HFFc6 (cell line): ENCODE measurements at regions not wholly inside any gene's neighbourhood (a gene's known extent, or its start where the extent isn't known, plus 50 kb on each side); places are given as distances from the start of the nearest gene placed in this dataset.

Experiments used
- DNase-seq: peaks from one replicate; pipeline ENCODE4 v3.0.0-alpha.2; 2018
- H3K27ac Mint-ChIP-seq: 2 replicates; pipeline ENCODE4 v1.8.0; 2020; ENCODE audit warnings: mild to moderate bottlenecking, mixed read lengths
- H3K27me3 Mint-ChIP-seq: 2 replicates; pipeline ENCODE4 v1.8.0; 2021; ENCODE audit warnings: mild to moderate bottlenecking, moderate library complexity, mixed read lengths; ENCODE audit not compliant: insufficient read depth
- H3K36me3 Mint-ChIP-seq: 2 replicates; pipeline ENCODE4 v1.8.0; 2021; ENCODE audit warnings: low read depth, mixed read lengths
- H3K4me1 Mint-ChIP-seq: 2 replicates; pipeline ENCODE4 v1.8.0; 2020; ENCODE audit warnings: low read depth, mixed read lengths
- H3K4me3 Mint-ChIP-seq: 2 replicates; pipeline ENCODE4 v1.8.0; 2020; ENCODE audit warnings: mild to moderate bottlenecking, moderate library complexity, mixed read lengths
- H3K9me3 Mint-ChIP-seq: 2 replicates; pipeline ENCODE4 v1.8.0; 2020; ENCODE audit warnings: mild to moderate bottlenecking, mixed read lengths
- TF ChIP-seq, protein P1 (sequence below): fragments of 200-600 bp; sonication (generic); IDR thresholded peaks from 2 replicates; pipeline ENCODE4 v1.5.0; 2021; ENCODE audit warnings: antibody characterized with exemption, mild to moderate bottlenecking

DNA sequence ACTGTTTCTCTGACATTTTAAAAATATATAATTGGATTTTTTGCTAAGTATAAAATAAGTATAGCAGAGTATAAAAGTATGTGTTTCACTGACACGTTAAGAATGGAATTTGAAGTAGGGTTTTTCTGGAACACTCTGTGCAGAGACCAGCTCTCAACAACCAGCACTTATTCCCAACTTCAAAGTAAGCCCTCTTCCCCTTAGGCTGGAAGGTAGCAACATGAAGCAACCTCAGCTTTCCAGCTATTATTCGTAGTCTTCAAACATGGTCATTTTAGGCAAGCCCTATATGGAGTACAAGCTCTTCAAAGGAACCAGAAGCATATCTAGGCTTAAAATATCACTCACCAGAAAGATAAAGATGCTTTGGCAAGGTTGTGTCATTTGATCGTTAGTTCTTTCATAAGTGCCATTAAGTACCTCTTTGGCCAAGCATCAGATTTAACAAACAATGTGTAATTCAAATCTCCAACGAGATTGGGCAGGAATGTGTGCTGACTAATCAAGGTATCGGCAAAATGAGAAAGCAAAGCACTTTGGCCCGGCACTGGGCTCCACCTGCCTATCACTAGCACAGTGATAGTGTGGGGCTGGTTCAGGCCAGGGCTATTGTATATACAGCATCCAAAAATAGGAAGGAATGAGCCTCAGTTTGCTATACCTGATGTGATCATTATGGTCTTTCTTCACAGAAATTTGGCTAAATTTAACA lies 95.9 kb upstream of the FREM2 start:
- Mint-ChIP-seq H3K4me3 (no peak overlapping the region), H3K27ac (no peak overlapping the region), H3K9me3 (peaks cover 5% of the 10 kb centered on the region; the same call in 1 of the 2 replicates), H3K27me3 (peaks cover 2% of the 10 kb centered on the region; the same call in 1 of the 2 replicates), H3K4me1 (no peaks in the 10 kb centered on the region), H3K36me3 (no peaks in the 10 kb centered on the region)
- no peak for DNase-seq
- TF ChIP-seq, protein P1, sequence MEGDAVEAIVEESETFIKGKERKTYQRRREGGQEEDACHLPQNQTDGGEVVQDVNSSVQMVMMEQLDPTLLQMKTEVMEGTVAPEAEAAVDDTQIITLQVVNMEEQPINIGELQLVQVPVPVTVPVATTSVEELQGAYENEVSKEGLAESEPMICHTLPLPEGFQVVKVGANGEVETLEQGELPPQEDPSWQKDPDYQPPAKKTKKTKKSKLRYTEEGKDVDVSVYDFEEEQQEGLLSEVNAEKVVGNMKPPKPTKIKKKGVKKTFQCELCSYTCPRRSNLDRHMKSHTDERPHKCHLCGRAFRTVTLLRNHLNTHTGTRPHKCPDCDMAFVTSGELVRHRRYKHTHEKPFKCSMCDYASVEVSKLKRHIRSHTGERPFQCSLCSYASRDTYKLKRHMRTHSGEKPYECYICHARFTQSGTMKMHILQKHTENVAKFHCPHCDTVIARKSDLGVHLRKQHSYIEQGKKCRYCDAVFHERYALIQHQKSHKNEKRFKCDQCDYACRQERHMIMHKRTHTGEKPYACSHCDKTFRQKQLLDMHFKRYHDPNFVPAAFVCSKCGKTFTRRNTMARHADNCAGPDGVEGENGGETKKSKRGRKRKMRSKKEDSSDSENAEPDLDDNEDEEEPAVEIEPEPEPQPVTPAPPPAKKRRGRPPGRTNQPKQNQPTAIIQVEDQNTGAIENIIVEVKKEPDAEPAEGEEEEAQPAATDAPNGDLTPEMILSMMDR: no peak

DNA sequence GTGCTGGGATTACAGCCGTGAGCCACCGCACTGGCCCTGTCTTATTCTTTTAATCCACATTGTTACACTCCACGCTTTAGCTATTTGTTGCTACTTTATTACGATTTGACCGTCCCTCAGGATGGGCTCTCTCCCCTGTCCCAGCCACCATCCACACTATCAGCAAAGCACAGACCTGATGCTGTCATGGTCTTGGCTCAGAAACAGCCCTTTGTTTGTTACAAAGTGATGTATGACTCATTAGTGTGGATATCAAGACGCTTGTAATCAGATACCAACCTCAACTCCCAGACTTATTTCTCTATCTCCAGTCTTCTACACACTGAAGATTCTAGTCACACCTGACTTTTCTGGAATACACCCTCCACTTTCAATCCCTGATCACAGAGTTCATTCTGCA lies 84.6 kb upstream of the FREM2 start:
- no peaks in the 10 kb centered on the region; the same call in 1 of the 2 replicates for H3K9me3 Mint-ChIP-seq
- no peak overlapping the region for H3K27ac Mint-ChIP-seq
- no peak for DNase-seq
- no peaks in the 10 kb centered on the region for H3K4me1 Mint-ChIP-seq
- no peak overlapping the region for H3K4me3 Mint-ChIP-seq
- H3K27me3 Mint-ChIP-seq: no peaks in the 10 kb centered on the region
- H3K36me3 Mint-ChIP-seq: no peaks in the 10 kb centered on the region; the same call in 1 of the 2 replicates
- TF ChIP-seq, protein P1: no peak

DNA sequence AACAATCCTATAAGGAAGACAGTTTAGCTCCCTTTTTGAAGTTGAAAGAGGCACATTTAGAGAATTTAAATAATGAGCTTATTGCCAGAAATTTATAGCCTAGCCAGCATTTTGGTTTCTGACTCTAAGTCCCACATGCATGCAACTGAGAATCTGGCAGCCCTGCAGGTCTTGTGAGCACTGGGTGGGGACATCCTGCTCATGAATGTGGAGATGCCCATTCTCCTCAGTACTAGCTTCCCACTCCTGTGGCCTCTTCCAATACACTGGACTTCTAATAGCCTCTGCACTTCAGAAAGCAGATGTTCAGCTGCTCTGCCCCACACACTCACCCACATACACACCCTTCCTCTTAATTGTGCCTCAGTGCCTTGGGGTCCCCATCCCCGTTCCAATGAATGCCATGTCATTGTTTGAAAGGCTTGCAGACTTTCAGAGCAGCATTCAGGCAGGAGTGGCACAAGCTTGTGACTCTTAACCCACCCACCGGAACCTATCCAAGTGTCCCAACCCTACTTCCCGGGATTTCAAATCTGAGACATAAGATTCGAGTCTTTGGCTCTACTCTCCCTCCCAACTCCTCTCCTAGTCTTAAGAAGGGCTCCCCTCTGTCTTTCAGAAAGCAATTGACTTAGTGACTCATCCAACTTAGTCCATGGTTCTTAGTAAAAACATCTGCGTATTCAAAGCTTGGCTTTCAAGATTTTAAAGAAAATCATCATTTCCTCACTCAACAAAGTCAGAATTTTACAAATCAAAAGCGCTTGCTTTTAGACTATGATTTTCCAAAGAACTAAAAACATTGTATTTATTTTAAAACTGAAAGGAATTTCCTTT lies 80.0 kb upstream of the FREM2 start:
- TF ChIP-seq, protein P1: no peak
- Mint-ChIP-seq H3K36me3 (no peaks in the 10 kb centered on the region), H3K4me3 (no peak overlapping the region), H3K27me3 (no peaks in the 10 kb centered on the region), H3K27ac (no peak overlapping the region), H3K9me3 (no peaks in the 10 kb centered on the region; the same call in 1 of the 2 replicates), H3K4me1 (no peaks in the 10 kb centered on the region)
- DNase-seq: no peak

DNA sequence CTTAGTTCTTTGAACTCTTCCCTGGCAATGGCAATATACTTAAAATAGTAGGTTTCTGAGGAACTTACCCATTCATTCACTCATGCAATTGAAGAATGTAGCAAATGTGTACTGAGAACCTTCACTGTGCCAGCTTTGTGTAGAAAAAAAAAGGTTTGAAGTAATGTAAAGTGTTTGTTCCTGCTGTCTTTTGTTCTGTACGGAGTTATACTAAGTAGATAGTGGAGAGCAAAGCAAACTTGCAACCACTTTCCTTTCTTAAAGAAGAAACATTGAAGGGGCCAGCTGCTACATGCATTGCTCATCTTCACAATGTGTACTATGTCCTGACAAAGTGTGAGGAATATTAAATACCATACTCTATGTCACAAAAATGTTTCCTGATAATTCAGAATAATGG lies 68.9 kb upstream of the FREM2 start:
- TF ChIP-seq, protein P1: no peak
- Mint-ChIP-seq H3K27me3 (no peaks in the 10 kb centered on the region), H3K27ac (no peak overlapping the region), H3K4me1 (no peaks in the 10 kb centered on the region), H3K9me3 (peaks cover 5% of the 10 kb centered on the region; the same call in 1 of the 2 replicates), H3K4me3 (no peak overlapping the region), H3K36me3 (no peaks in the 10 kb centered on the region)
- no peak for DNase-seq

DNA sequence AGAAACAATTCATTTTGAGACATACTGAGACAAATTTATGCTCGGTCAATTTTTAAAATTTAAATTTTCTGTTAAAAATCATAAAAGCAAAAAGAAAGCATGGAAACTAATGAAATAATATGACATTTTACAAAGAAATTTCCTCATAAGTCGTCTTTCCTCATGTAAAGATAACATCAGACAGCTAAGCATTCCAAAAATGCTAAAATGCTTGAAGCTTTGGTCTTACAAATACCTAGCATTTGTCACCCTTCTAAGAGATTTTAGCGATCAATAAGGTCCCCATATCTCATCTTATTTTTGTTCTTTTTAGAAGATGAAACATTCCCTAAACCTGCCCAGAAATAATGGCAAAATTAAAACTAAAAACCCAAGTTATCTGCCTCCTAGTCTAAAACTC lies 68.5 kb upstream of the FREM2 start:
- Mint-ChIP-seq H3K27me3 (no peaks in the 10 kb centered on the region), H3K27ac (no peak overlapping the region), H3K36me3 (no peaks in the 10 kb centered on the region), H3K4me3 (no peak overlapping the region), H3K4me1 (no peaks in the 10 kb centered on the region), H3K9me3 (peaks cover 5% of the 10 kb centered on the region; the same call in 1 of the 2 replicates)
- TF ChIP-seq, protein P1: no peak
- DNase-seq: no peak
